Panc1 (cell line): ENCODE measurements at regions not wholly inside any gene's neighbourhood (a gene's known extent, or its start where the extent isn't known, plus 50 kb on each side); places are given as distances from the start of the nearest gene placed in this dataset.
A peak's percentile ranks its signal among the peaks of the same experiment; 100 is the strongest.

Experiments
- ATAC-seq: fragments of 200-7000 bp; cut with Tn5 transposase; 2 replicates; pipeline ENCODE4 v1.9.1; 2020; ENCODE audit warnings: mild to moderate bottlenecking, moderate library complexity
- BruUV-seq: library from RNA; stranded (reverse); fragments of 400-500 nt; replicated peaks from 2 replicates; lab custom pipeline; 2021; lab: Mats Ljungman, UMichigan
- CTCF ChIA-PET: fragments of 300-600 bp; sonication (Branson Sonifier 250); formaldehyde crosslinking; loops from one replicate; lab custom pipeline; 2022; ENCODE audit warnings: antibody characterized with exemption; lab: Charles Lee
- POLR2A ChIA-PET: fragments of 300-600 bp; sonication (Branson Sonifier 250); formaldehyde crosslinking; loops from one replicate; lab custom pipeline; 2022; ENCODE audit warnings: antibody characterized with exemption; lab: Charles Lee
- DNase-seq: peaks from one replicate; pipeline ENCODE4 v3.0.0-alpha.2; 2010; ENCODE audit warnings: low read depth, low spot score
- H3K27ac ChIP-seq: 2 replicates; pipeline ENCODE4 v1.5.1; 2011; ENCODE audit warnings: mild to moderate bottlenecking, low read length, inconsistent platforms
- H3K27me3 ChIP-seq: fragments of 200-500 bp; sonication (Bioruptor generic); 2 replicates; pipeline ENCODE4 v1.6.0; 2014; ENCODE audit warnings: low read length, inconsistent platforms; ENCODE audit not compliant: control insufficient read depth, insufficient read depth
- H3K36me3 ChIP-seq: fragments of 200-500 bp; sonication (Bioruptor generic); 2 replicates; pipeline ENCODE4 v1.5.1; 2014; ENCODE audit warnings: inconsistent platforms, mild to moderate bottlenecking, low read length, moderate library complexity; ENCODE audit not compliant: control insufficient read depth, insufficient read depth
- H3K4me1 ChIP-seq: 2 replicates; pipeline ENCODE4 v1.5.1; 2011; ENCODE audit warnings: inconsistent platforms, mild to moderate bottlenecking, low read length, moderate library complexity; ENCODE audit not compliant: control insufficient read depth, insufficient read depth
- H3K4me3 ChIP-seq, 2 experiments: 2 replicates each; pipeline ENCODE4 v1.5.1; 2011 to 2012; ENCODE audit warnings: low read depth in 2 of 2, low read length in 2 of 2, mild to moderate bottlenecking in 2 of 2, inconsistent platforms in 1 of 2, moderate library complexity in 1 of 2
- H3K9me3 ChIP-seq: fragments of 200-500 bp; sonication (Bioruptor generic); 2 replicates; pipeline ENCODE4 v1.5.1; 2014; ENCODE audit warnings: low read depth, mild to moderate bottlenecking, inconsistent platforms, low read length, moderate library complexity; ENCODE audit not compliant: control insufficient read depth, insufficient read depth
- POLR2AphosphoS5 ChIP-seq: IDR thresholded peaks from 2 replicates; pipeline ENCODE4 v1.6.1; 2012; ENCODE audit warnings: mild to moderate bottlenecking, low read depth, low read length, moderate library complexity
- SIN3A ChIP-seq: IDR thresholded peaks from 2 replicates; pipeline ENCODE4 v1.6.1; 2012; ENCODE audit warnings: low read depth, mild to moderate bottlenecking, low read length, moderate library complexity, borderline replicate concordance; ENCODE audit not compliant: insufficient read depth
- TCF7L2 ChIP-seq: IDR thresholded peaks from 2 replicates; pipeline ENCODE4 v1.6.1; 2011; ENCODE audit warnings: mild to moderate bottlenecking, low read depth, low read length, inconsistent platforms
- in situ Hi-C: cut with HindIII; loops from 2 replicates; pipeline ENCODE4 v1.10.0; 2016; ENCODE audit warnings: low sequenced_read_pairs, low pct_unique_long_range_greater_than_20kb
- intact Hi-C: fragments of 100-400 bp; cut with micrococcal nuclease; formaldehyde crosslinking; loops from one replicate; pipeline ENCODE4 v1.10.0; 2022; ENCODE audit not compliant: unreplicated experiment
- TF ChIP-seq, protein P1 (sequence below): fragments of 450-650 bp; IDR thresholded peaks from 2 replicates; pipeline ENCODE4 v1.5.1; 2017; ENCODE audit warnings: mild to moderate bottlenecking
- TF ChIP-seq, protein P2 (sequence below), 2 experiments: IDR thresholded peaks; 2 replicates each; pipeline ENCODE4 v1.6.1; 2011 to 2012; ENCODE audit warnings: low read depth in 2 of 2, control low read depth in 1 of 2, low read length in 1 of 2, mild to moderate bottlenecking in 1 of 2, moderate library complexity in 1 of 2; ENCODE audit not compliant: insufficient read depth in 1 of 2

DNA sequence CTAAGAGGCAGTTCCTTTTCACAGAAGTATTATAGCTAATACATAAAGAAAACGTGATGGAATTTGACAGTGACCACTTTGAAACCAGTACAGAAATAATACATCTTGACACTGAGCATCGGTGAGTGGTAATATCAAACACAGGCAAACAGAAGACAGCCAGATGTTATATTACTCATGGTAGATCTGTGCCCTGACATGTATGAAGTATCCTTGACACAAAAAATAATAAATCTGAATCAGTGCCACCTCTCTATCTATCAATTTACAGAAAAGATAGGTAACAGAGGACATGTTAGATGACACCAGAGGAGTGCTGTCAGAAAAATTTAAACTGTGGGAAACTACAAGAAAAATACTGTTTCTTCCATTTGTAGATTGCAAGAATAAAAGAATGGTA lies 217.4 kb upstream of the POT1 start:
- in situ Hi-C loops (no loop called here), intact Hi-C loops (no loop called here)
- ChIA-PET CTCF (no interaction called here), POLR2A (no interaction called here)
- no TSS peak for BruUV-seq
- no peaks in the 10 kb centered on the region for H3K9me3 ChIP-seq
- TF ChIP-seq POLR2AphosphoS5 = no peak
- TF ChIP-seq, protein P1, sequence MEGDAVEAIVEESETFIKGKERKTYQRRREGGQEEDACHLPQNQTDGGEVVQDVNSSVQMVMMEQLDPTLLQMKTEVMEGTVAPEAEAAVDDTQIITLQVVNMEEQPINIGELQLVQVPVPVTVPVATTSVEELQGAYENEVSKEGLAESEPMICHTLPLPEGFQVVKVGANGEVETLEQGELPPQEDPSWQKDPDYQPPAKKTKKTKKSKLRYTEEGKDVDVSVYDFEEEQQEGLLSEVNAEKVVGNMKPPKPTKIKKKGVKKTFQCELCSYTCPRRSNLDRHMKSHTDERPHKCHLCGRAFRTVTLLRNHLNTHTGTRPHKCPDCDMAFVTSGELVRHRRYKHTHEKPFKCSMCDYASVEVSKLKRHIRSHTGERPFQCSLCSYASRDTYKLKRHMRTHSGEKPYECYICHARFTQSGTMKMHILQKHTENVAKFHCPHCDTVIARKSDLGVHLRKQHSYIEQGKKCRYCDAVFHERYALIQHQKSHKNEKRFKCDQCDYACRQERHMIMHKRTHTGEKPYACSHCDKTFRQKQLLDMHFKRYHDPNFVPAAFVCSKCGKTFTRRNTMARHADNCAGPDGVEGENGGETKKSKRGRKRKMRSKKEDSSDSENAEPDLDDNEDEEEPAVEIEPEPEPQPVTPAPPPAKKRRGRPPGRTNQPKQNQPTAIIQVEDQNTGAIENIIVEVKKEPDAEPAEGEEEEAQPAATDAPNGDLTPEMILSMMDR = no peak
- no peaks in the 10 kb centered on the region for H3K4me1 ChIP-seq
- H3K27me3 ChIP-seq = no peaks in the 10 kb centered on the region
- no peak for DNase-seq
- H3K36me3 ChIP-seq = no peaks in the 10 kb centered on the region
- H3K27ac ChIP-seq = no peak overlapping the region
- no peak overlapping the region for H3K4me3 ChIP-seq
- ATAC-seq = no peak

GRCh38 chr7:125136755-125137532 lies 207.3 kb upstream of the POT1 start:
- Histone ChIP-seq H3K4me3 (no peak overlapping the region), H3K36me3 (no peaks in the 10 kb centered on the region), H3K27ac (no peak overlapping the region), H3K4me1 (no peaks in the 10 kb centered on the region), H3K9me3 (no peaks in the 10 kb centered on the region), H3K27me3 (no peaks in the 10 kb centered on the region)
- BruUV-seq = no TSS peak
- in situ Hi-C loops = no loop called here
- intact Hi-C loops = no loop called here
- ATAC-seq (peak; percentile 51; the same call in 1 of the 2 replicates), DNase-seq (peak; percentile 91)
- POLR2A ChIA-PET = no interaction called here
- CTCF ChIA-PET = no interaction called here
- TF ChIP-seq TCF7L2 (no peak), POLR2AphosphoS5 (no peak), SIN3A (no peak)
- TF ChIP-seq, protein P1 = no peak
- TF ChIP-seq, protein P2, sequence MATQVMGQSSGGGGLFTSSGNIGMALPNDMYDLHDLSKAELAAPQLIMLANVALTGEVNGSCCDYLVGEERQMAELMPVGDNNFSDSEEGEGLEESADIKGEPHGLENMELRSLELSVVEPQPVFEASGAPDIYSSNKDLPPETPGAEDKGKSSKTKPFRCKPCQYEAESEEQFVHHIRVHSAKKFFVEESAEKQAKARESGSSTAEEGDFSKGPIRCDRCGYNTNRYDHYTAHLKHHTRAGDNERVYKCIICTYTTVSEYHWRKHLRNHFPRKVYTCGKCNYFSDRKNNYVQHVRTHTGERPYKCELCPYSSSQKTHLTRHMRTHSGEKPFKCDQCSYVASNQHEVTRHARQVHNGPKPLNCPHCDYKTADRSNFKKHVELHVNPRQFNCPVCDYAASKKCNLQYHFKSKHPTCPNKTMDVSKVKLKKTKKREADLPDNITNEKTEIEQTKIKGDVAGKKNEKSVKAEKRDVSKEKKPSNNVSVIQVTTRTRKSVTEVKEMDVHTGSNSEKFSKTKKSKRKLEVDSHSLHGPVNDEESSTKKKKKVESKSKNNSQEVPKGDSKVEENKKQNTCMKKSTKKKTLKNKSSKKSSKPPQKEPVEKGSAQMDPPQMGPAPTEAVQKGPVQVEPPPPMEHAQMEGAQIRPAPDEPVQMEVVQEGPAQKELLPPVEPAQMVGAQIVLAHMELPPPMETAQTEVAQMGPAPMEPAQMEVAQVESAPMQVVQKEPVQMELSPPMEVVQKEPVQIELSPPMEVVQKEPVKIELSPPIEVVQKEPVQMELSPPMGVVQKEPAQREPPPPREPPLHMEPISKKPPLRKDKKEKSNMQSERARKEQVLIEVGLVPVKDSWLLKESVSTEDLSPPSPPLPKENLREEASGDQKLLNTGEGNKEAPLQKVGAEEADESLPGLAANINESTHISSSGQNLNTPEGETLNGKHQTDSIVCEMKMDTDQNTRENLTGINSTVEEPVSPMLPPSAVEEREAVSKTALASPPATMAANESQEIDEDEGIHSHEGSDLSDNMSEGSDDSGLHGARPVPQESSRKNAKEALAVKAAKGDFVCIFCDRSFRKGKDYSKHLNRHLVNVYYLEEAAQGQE (IDR thresholded peaks at IDR 0.05; ENCODE audit: insufficient read depth in 1 of 2, low read depth in 2 of 2, low read length in 1 of 2) = no peak
